ENCODE measurements at regions not wholly inside any gene's neighbourhood (a gene's known extent, or its start where the extent isn't known, plus 50 kb on each side); places are given as distances from the start of the nearest gene placed in this dataset.

GRCh38 chr18:65093346-65093745, 657.5 kb upstream of the CDH7 start:
- Histone ChIP-seq H3K27me3 (ENCODE audit: insufficient read depth, low read length, poor library complexity) (no peaks in the 10 kb centered on the region), H3K9me3 (ENCODE audit: insufficient read depth, low read length, severe bottlenecking) (no peaks in the 10 kb centered on the region), H3K9ac (ENCODE audit: low read depth, low read length) (no peak overlapping the region), H3K27ac (ENCODE audit: low read length) (no peak overlapping the region), H3K4me3 (ENCODE audit: low read depth in 1 of 2, low read length in 2 of 2) (no peak overlapping the region), H4K20me1 (ENCODE audit: insufficient read depth, low read length) (no peaks in the 10 kb centered on the region), H2AFZ (ENCODE audit: low read depth, low read length) (no peak overlapping the region), H3K4me2 (ENCODE audit: insufficient read depth, low read length) (no peak overlapping the region), H3K4me1 (ENCODE audit: insufficient read depth, low read length) (no peaks in the 10 kb centered on the region), H3K36me3 (ENCODE audit: insufficient read depth, low read length) (no peaks in the 10 kb centered on the region), H3K79me2 (ENCODE audit: insufficient read depth, low read length) (no peaks in the 10 kb centered on the region)
- no peak for ATAC-seq (ENCODE audit: insufficient read depth, low read depth)
- DNase-seq, result no peak
- TF ChIP-seq EZH2 (IDR thresholded peaks at IDR 0.05; ENCODE audit: borderline replicate concordance, low read depth, low read length, severe bottlenecking), result no peak
- TF ChIP-seq CTCF (IDR thresholded peaks at IDR 0.05; ENCODE audit: borderline replicate concordance, extremely low read depth, low read length, poor library complexity, severe bottlenecking), result no peak

- H3K4me1 ChIP-seq (ENCODE audit: insufficient read depth, low read length), result no peaks in the 10 kb centered on the region
- H3K27me3 ChIP-seq (ENCODE audit: insufficient read depth, low read length, poor library complexity), result no peaks in the 10 kb centered on the region
- H3K9me3 ChIP-seq (ENCODE audit: insufficient read depth, low read length, severe bottlenecking), result no peaks in the 10 kb centered on the region
- H3K4me2 ChIP-seq (ENCODE audit: insufficient read depth, low read length), result no peak overlapping the region
- no peaks in the 10 kb centered on the region for H3K36me3 ChIP-seq (ENCODE audit: insufficient read depth, low read length)
- H4K20me1 ChIP-seq (ENCODE audit: insufficient read depth, low read length), result no peaks in the 10 kb centered on the region
- no peak for ATAC-seq (ENCODE audit: insufficient read depth, low read depth)
- TF ChIP-seq CTCF (IDR thresholded peaks at IDR 0.05; ENCODE audit: borderline replicate concordance, extremely low read depth, low read length, poor library complexity, severe bottlenecking), result peak; percentile 49
- no peak for TF ChIP-seq EZH2 (IDR thresholded peaks at IDR 0.05; ENCODE audit: borderline replicate concordance, low read depth, low read length, severe bottlenecking)
- DNase-seq, result no peak
- no peak overlapping the region for H2AFZ ChIP-seq (ENCODE audit: low read depth, low read length)
- no peak overlapping the region for H3K4me3 ChIP-seq (ENCODE audit: low read depth in 1 of 2, low read length in 2 of 2)
- H3K9ac ChIP-seq (ENCODE audit: low read depth, low read length), result no peak overlapping the region
- H3K79me2 ChIP-seq (ENCODE audit: insufficient read depth, low read length), result no peaks in the 10 kb centered on the region
- H3K27ac ChIP-seq (ENCODE audit: low read length), result no peak overlapping the region
Measured at GRCh38 chr18:65091744-65092329, 659.0 kb upstream of the CDH7 start.

GRCh38 chr18:65082907-65083306, 667.9 kb upstream of the CDH7 start:
- no peaks in the 10 kb centered on the region for H4K20me1 ChIP-seq (ENCODE audit: insufficient read depth, low read length)
- DNase-seq, result no peak
- no peak for ATAC-seq (ENCODE audit: insufficient read depth, low read depth)

More at GRCh38 chr18:65082907-65083306, 667.9 kb upstream of the CDH7 start:
- H3K4me3 ChIP-seq (ENCODE audit: low read depth in 1 of 2, low read length in 2 of 2), result no peak overlapping the region
- H3K27ac ChIP-seq (ENCODE audit: low read length), result no peak overlapping the region
- no peaks in the 10 kb centered on the region for H3K79me2 ChIP-seq (ENCODE audit: insufficient read depth, low read length)
- H3K4me1 ChIP-seq (ENCODE audit: insufficient read depth, low read length), result no peaks in the 10 kb centered on the region
- no peak overlapping the region for H2AFZ ChIP-seq (ENCODE audit: low read depth, low read length)
- no peaks in the 10 kb centered on the region for H3K27me3 ChIP-seq (ENCODE audit: insufficient read depth, low read length, poor library complexity)
- no peak overlapping the region for H3K4me2 ChIP-seq (ENCODE audit: insufficient read depth, low read length)
- no peaks in the 10 kb centered on the region for H3K36me3 ChIP-seq (ENCODE audit: insufficient read depth, low read length)
- TF ChIP-seq EZH2 (IDR thresholded peaks at IDR 0.05; ENCODE audit: borderline replicate concordance, low read depth, low read length, severe bottlenecking) (no peak), CTCF (IDR thresholded peaks at IDR 0.05; ENCODE audit: borderline replicate concordance, extremely low read depth, low read length, poor library complexity, severe bottlenecking) (no peak)
- H3K9me3 ChIP-seq (ENCODE audit: insufficient read depth, low read length, severe bottlenecking), result no peaks in the 10 kb centered on the region
- H3K9ac ChIP-seq (ENCODE audit: low read depth, low read length), result no peak overlapping the region

All from DND-41 (cell line).